Caco-2 (cell line): ENCODE measurements at regions not wholly inside any gene's neighbourhood (a gene's known extent, or its start where the extent isn't known, plus 50 kb on each side); places are given as distances from the start of the nearest gene placed in this dataset.

Experiments used
- BruUV-seq: library from RNA; stranded (reverse); fragments of 400-500 nt; replicated peaks from 2 replicates; lab custom pipeline; 2021; lab: Mats Ljungman, UMichigan
- CTCF ChIA-PET: fragments of 300-600 bp; sonication (Branson Sonifier 250); formaldehyde crosslinking; loops from one replicate; lab custom pipeline; 2022; ENCODE audit warnings: antibody characterized with exemption; lab: Charles Lee
- POLR2A ChIA-PET: fragments of 300-600 bp; sonication (Branson Sonifier 250); formaldehyde crosslinking; loops from one replicate; lab custom pipeline; 2022; ENCODE audit warnings: antibody characterized with exemption; lab: Charles Lee
- DNase-seq, 2 experiments: peaks; one replicate each; pipeline versions ENCODE4 v3.0.0 to v3.0.0-alpha.2; 2020 to 2022
- H3K27me3 ChIP-seq: replicated peaks from 2 replicates; pipeline ENCODE4 v1.6.0; 2011; ENCODE audit warnings: low read length; ENCODE audit not compliant: control insufficient read depth, insufficient read depth
- H3K36me3 ChIP-seq: 2 replicates; pipeline ENCODE4 v1.5.1; 2011; ENCODE audit warnings: low read length; ENCODE audit not compliant: control insufficient read depth, insufficient read depth
- H3K4me1 ChIP-seq: fragments of 250-450 bp; sonication (Bioruptor Pico); 2 replicates; pipeline ENCODE4 v1.5.1; 2020; ENCODE audit warnings: mild to moderate bottlenecking
- H3K4me3 ChIP-seq: 2 replicates; pipeline ENCODE4 v1.5.1; 2011; ENCODE audit warnings: low read depth, mild to moderate bottlenecking, control low read depth, low read length
- H3K9me3 ChIP-seq: fragments of 250-450 bp; sonication (Bioruptor Pico); 2 replicates; pipeline ENCODE4 v1.5.1; 2020; ENCODE audit warnings: mild to moderate bottlenecking, moderate library complexity
- H3K27ac Mint-ChIP-seq: one replicate; pipeline ENCODE4 v1.8.0; 2022; ENCODE audit warnings: mixed read lengths; ENCODE audit not compliant: unreplicated experiment
- H3K27me3 Mint-ChIP-seq: one replicate; pipeline ENCODE4 v1.8.0; 2022; ENCODE audit warnings: mixed read lengths; ENCODE audit not compliant: insufficient read depth, unreplicated experiment
- H3K36me3 Mint-ChIP-seq: one replicate; pipeline ENCODE4 v1.8.0; 2022; ENCODE audit warnings: mild to moderate bottlenecking, mixed read lengths; ENCODE audit not compliant: insufficient read depth, unreplicated experiment
- H3K4me1 Mint-ChIP-seq: one replicate; pipeline ENCODE4 v1.8.0; 2022; ENCODE audit warnings: low read depth, mixed read lengths; ENCODE audit not compliant: unreplicated experiment
- H3K4me3 Mint-ChIP-seq: one replicate; pipeline ENCODE4 v1.8.0; 2022; ENCODE audit warnings: mild to moderate bottlenecking, moderate library complexity, mixed read lengths; ENCODE audit not compliant: unreplicated experiment
- H3K9me3 Mint-ChIP-seq: one replicate; pipeline ENCODE4 v1.8.0; 2022; ENCODE audit warnings: mixed read lengths; ENCODE audit not compliant: unreplicated experiment
- intact Hi-C: fragments of 100-400 bp; cut with micrococcal nuclease; formaldehyde crosslinking; loops from one replicate; pipeline ENCODE4 v1.10.0; 2022; ENCODE audit not compliant: unreplicated experiment
- TF ChIP-seq, protein P1 (sequence below), 2 experiments: fragments of 200-600 bp in 1 of 2; IDR thresholded peaks; 1 replicate in 1 of 2; 2 replicates in 1 of 2; pipeline versions ENCODE4 v1.5.1 to v1.8.0; 2011 to 2022; ENCODE audit warnings: antibody characterized with exemption in 1 of 2, control low read depth in 1 of 2, inconsistent platforms in 1 of 2, low read depth in 1 of 2, low read length in 1 of 2, mild to moderate bottlenecking in 1 of 2, moderate library complexity in 1 of 2; ENCODE audit not compliant: insufficient read depth in 1 of 2, severe bottlenecking in 1 of 2, unreplicated experiment in 1 of 2

DNA sequence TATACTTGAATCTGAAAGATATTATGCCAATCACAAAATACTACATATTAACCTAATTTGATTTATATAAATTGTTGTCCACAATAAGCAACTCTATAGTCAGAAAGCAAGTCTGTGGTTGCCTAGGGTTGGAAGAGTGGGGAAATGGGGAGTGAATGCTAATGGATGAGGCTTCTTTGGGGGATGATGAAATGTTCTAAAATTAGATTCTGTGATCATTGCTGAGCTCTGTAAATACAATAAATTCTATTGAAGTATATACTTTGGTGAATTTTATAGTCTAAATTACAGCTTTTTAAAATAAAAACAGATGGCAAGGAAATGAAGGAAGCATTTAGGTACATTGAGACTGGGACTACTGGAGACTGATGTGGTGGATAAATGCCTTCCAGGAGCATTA is 275.5 kb downstream of the MBD2 start:
- H3K27me3 Mint-ChIP-seq = no peaks in the 10 kb centered on the region
- TF ChIP-seq, protein P1, sequence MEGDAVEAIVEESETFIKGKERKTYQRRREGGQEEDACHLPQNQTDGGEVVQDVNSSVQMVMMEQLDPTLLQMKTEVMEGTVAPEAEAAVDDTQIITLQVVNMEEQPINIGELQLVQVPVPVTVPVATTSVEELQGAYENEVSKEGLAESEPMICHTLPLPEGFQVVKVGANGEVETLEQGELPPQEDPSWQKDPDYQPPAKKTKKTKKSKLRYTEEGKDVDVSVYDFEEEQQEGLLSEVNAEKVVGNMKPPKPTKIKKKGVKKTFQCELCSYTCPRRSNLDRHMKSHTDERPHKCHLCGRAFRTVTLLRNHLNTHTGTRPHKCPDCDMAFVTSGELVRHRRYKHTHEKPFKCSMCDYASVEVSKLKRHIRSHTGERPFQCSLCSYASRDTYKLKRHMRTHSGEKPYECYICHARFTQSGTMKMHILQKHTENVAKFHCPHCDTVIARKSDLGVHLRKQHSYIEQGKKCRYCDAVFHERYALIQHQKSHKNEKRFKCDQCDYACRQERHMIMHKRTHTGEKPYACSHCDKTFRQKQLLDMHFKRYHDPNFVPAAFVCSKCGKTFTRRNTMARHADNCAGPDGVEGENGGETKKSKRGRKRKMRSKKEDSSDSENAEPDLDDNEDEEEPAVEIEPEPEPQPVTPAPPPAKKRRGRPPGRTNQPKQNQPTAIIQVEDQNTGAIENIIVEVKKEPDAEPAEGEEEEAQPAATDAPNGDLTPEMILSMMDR (IDR thresholded peaks at IDR 0.05; ENCODE audit: insufficient read depth in 1 of 2, low read depth in 1 of 2, low read length in 1 of 2, severe bottlenecking in 1 of 2, unreplicated experiment in 1 of 2) = no peak
- no peaks in the 10 kb centered on the region for H3K9me3 Mint-ChIP-seq
- Histone ChIP-seq H3K4me1 (peaks cover 9% of the 10 kb centered on the region), H3K36me3 (no peaks in the 10 kb centered on the region), H3K27me3 (no peaks in the 10 kb centered on the region), H3K9me3 (no peaks in the 10 kb centered on the region), H3K4me3 (no peak overlapping the region)
- POLR2A ChIA-PET = no interaction called here
- H3K4me1 Mint-ChIP-seq = peaks cover 6% of the 10 kb centered on the region
- no peak for DNase-seq
- no peaks in the 10 kb centered on the region for H3K36me3 Mint-ChIP-seq
- H3K27ac Mint-ChIP-seq = no peak overlapping the region
- intact Hi-C loops = no loop called here
- CTCF ChIA-PET = no interaction called here
- H3K4me3 Mint-ChIP-seq = no peak overlapping the region
- BruUV-seq = no TSS peak

DNA sequence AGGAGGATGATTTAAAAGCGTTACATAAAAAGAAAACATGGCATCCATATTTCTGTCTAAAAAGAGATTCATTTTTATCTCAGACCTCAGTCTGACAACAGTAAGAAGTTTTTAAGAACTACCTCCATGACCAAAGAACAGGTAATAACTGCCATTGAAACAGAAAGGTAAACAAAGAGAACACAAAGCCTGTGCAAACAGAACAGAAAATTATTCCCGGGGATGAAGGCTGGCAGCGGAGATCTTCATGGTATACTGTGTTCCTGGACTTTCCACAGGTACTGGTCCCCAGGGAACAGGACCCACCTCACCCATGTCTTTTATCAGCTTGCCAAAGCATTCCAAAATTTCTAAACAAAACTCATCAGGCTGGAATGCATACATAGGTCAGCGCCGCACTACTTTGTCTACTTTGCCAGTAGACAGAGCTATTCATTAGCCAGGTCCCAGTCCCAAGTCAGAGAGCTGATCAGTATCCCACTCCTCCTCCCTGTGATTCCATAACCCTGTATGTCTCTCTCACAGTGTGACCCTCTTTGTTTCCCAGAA is 277.3 kb downstream of the MBD2 start:
- Mint-ChIP-seq H3K9me3 (no peaks in the 10 kb centered on the region), H3K4me3 (peak overlapping the region; percentile 35), H3K27me3 (no peaks in the 10 kb centered on the region), H3K27ac (no peak overlapping the region), H3K4me1 (peaks cover 6% of the 10 kb centered on the region), H3K36me3 (no peaks in the 10 kb centered on the region)
- intact Hi-C loops = no loop called here
- Histone ChIP-seq H3K27me3 (no peaks in the 10 kb centered on the region), H3K36me3 (no peaks in the 10 kb centered on the region), H3K4me3 (no peak overlapping the region), H3K9me3 (no peaks in the 10 kb centered on the region), H3K4me1 (peaks cover 9% of the 10 kb centered on the region)
- BruUV-seq = no TSS peak
- POLR2A ChIA-PET = no interaction called here
- DNase-seq = peak; percentile 15 to 35
- CTCF ChIA-PET = no interaction called here
- TF ChIP-seq, protein P1 (IDR thresholded peaks at IDR 0.05; ENCODE audit: insufficient read depth in 1 of 2, low read depth in 1 of 2, low read length in 1 of 2, severe bottlenecking in 1 of 2, unreplicated experiment in 1 of 2) = no peak

DNA sequence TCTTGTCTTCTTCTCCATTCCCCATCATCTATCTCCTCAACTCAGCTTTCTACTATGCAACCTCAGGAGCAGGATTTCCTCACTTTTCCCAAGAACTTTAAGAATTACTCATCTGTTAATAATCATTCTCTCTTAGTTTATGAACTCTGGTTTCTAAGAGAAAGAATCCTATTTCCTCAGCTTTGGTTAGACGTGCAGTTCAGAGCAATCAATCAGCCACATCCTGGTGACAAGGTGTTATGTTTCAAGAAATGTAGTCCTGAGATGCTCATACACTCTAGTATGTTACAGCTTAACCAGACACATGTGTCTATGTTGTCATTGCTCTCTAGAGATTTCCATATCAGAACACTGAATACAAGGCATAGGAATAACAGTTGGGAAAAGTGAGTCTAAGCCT is 277.9 kb downstream of the MBD2 start:
- no peaks in the 10 kb centered on the region for H3K36me3 Mint-ChIP-seq
- Histone ChIP-seq H3K9me3 (no peaks in the 10 kb centered on the region), H3K27me3 (no peaks in the 10 kb centered on the region), H3K36me3 (no peaks in the 10 kb centered on the region), H3K4me3 (no peak overlapping the region), H3K4me1 (peaks cover 9% of the 10 kb centered on the region)
- no peaks in the 10 kb centered on the region for H3K9me3 Mint-ChIP-seq
- ChIA-PET POLR2A (no interaction called here), CTCF (no interaction called here)
- intact Hi-C loops = no loop called here
- TF ChIP-seq, protein P1 (IDR thresholded peaks at IDR 0.05; ENCODE audit: insufficient read depth in 1 of 2, low read depth in 1 of 2, low read length in 1 of 2, severe bottlenecking in 1 of 2, unreplicated experiment in 1 of 2) = no peak
- H3K27me3 Mint-ChIP-seq = no peaks in the 10 kb centered on the region
- no peak for DNase-seq
- no peak overlapping the region for H3K27ac Mint-ChIP-seq
- peaks cover 6% of the 10 kb centered on the region for H3K4me1 Mint-ChIP-seq
- H3K4me3 Mint-ChIP-seq = peak overlapping the region; percentile 35
- BruUV-seq = no TSS peak
